ENCODE measurements at regions not wholly inside any gene's neighbourhood (a gene's known extent, or its start where the extent isn't known, plus 50 kb on each side); places are given as distances from the start of the nearest gene placed in this dataset.

- intact Hi-C loops (cut with DNase I): no loop called here
- no peak for DNase-seq (ENCODE audit: low spot score)
Measured at GRCh38 chr15:61746589-61746988, 313.7 kb downstream of the VPS13C start.

DNA sequence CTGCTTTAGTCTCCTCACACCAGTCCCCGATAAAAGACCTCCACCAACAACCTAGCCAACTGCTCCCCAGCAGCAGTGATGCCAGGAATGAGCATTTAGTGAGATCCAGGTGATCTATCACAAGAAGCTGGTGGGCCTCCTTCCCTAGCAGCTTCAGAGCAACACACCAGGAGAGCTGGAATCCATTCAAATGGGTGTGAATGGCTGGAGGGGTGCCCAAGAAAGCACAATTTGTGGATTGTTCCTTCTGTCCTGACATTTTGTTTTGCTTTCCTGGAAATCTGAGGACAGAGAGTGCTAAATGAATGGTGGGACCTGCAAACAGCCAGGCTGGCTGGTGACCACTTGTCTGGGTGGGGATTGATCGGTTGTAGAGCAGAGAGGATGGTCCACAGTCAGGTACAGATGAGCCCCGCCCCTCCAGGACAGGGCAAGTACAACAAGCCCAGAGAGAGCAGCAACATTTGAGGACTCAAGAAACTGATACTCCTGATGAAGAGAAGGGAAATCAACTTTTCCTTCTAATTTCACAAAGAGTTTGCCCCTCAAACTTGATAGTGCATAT, 316.8 kb downstream of the VPS13C start:
- intact Hi-C loops (cut with DNase I): no loop called here
- no peak for DNase-seq (ENCODE audit: low spot score)

GRCh38 chr15:61742591-61742990, 317.7 kb downstream of the VPS13C start:
- DNase-seq (ENCODE audit: low spot score): no peak
- intact Hi-C loops (cut with DNase I): no loop called here

- intact Hi-C loops (cut with DNase I): no loop called here
- no peak for DNase-seq (ENCODE audit: low spot score)
Measured at GRCh38 chr15:61736790-61737189, 323.5 kb downstream of the VPS13C start.

- intact Hi-C loops (cut with DNase I): no loop called here
- DNase-seq (ENCODE audit: low spot score): no peak
Measured at GRCh38 chr15:61731099-61731498, 329.1 kb downstream of the VPS13C start.

DNA sequence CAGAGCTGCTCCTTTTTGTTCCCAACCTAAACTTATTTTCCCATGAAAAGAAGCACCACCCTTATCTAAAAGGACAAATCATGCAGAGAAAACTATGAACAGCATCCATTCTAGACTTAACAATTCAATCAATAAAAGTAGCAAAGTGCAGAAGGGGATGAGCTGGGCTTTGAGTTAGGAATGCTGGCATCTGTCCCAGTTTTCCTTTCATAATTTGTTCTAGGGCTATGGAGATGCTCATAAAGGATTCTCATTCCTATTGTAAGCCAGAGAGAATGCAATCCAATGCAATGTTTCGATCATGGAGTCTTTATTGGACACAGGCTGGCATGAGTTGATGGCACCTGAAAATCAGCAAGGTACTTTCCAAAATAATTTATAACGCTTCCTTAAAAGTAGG, 330.6 kb downstream of the VPS13C start:
- intact Hi-C loops (cut with DNase I): no loop called here
- no peak for DNase-seq (ENCODE audit: low spot score)

GRCh38 chr15:61726166-61726565, 334.1 kb downstream of the VPS13C start:
- intact Hi-C loops (cut with DNase I): no loop called here
- no peak for DNase-seq (ENCODE audit: low spot score)

DNA sequence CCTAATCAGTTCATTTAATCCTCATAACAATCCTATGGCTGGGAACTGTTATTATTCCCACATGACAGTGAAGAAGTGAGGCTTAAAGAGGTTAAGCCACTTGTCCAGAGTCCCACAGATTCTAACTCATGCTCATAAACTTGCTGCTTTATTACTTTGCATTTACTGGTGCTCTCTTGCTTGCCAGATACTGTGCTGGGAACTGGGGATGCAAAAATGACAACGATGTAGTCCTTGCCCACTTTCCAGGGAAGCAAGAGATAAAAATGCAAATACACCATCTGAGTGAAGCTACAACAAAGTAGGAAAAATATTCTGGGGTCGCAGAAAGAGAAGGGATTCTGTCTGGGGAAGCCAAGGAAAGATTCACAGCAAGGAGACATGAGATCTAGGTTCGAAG, 335.0 kb downstream of the VPS13C start:
- intact Hi-C loops (cut with DNase I): no loop called here
- no peak for DNase-seq (ENCODE audit: low spot score)

GRCh38 chr15:61724251-61724939, 335.9 kb downstream of the VPS13C start:
- no peak for DNase-seq (ENCODE audit: low spot score)
- intact Hi-C loops (cut with DNase I): no loop called here

DNA sequence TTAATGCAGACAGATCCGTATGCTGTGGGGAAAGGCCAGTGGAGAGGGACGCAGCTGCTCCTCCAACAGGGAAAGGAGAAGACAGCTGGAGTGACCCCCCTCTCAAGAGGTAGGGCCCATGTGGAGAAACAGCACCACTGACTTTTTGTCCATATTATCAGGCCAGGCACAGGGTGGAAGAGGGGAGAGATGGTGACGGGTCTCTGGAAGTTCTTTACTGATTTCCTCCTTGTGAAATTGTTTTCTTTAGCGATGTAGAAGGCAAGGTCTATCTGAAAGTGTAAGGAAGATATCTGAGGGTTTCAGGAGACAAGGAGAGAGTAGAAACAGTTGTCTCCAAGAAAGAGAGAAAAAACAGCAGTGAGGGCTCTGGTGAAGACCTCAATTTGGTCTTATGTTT, 338.8 kb downstream of the VPS13C start:
- no peak for DNase-seq (ENCODE audit: low spot score)
- intact Hi-C loops (cut with DNase I): no loop called here

- intact Hi-C loops (cut with DNase I): no loop called here
- no peak for DNase-seq (ENCODE audit: low spot score)
Measured at GRCh38 chr15:61720197-61720704, 340.0 kb downstream of the VPS13C start.

- DNase-seq (ENCODE audit: low spot score): no peak
- intact Hi-C loops (cut with DNase I): no loop called here
Measured at GRCh38 chr15:61715082-61715481, 345.2 kb downstream of the VPS13C start.

DNA sequence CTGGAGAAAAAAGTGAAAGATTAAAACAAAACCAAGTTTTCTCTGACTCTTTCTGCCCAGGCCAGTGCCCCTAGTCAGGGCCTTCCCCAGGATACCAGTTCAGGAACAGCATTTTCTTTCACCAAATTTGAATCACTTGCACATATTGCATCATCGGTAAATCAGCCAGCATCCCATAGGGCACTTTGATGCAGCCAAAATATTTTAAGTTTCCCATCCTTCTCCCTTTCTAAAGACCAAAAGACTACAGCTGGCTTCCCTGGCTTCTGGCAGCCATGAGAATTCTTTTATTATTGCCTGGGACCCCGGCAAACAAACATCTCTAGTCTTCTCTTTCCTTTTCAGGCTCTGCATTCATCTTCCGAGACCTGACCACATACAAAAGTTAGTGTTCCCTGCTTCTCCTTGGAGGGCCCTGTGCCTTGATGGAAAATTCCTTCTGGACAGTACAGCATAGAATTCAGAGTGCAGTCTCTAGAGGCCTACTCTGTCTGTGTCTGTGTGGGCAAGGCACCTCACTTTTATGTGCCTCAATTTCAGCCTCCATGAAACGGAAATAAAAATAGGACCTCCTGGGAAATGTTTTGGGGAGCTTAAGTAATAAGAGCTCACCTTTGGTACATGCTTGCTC, 348.0 kb downstream of the VPS13C start:
- DNase-seq (ENCODE audit: low spot score): no peak
- intact Hi-C loops (cut with DNase I): no loop called here

- intact Hi-C loops (cut with DNase I): no loop called here
- no peak for DNase-seq (ENCODE audit: low spot score)
Measured at GRCh38 chr15:61702224-61703020, 357.8 kb downstream of the VPS13C start.

- no peak for DNase-seq (ENCODE audit: low spot score)
- intact Hi-C loops (cut with DNase I): no loop called here
Measured at GRCh38 chr15:61701455-61701854, 358.8 kb downstream of the VPS13C start.

- no peak for DNase-seq (ENCODE audit: low spot score)
Measured at GRCh38 chr15:61700803-61701202, 359.4 kb downstream of the VPS13C start.

GRCh38 chr15:61697796-61698195, 362.5 kb downstream of the VPS13C start:
- intact Hi-C loops (cut with DNase I): no loop called here
- DNase-seq (ENCODE audit: low spot score): no peak

More at GRCh38 chr15:61700803-61701202, 359.4 kb downstream of the VPS13C start:
- intact Hi-C loops (cut with DNase I): no loop called here

GRCh38 chr15:61689067-61689466, 371.2 kb downstream of the VPS13C start:
- DNase-seq (ENCODE audit: low spot score): no peak
- intact Hi-C loops (cut with DNase I): no loop called here

- intact Hi-C loops (cut with DNase I): no loop called here
- DNase-seq (ENCODE audit: low spot score): no peak
Measured at GRCh38 chr15:61687651-61688050, 372.6 kb downstream of the VPS13C start.

- no peak for DNase-seq (ENCODE audit: low spot score)
Measured at GRCh38 chr15:61687124-61687523, 373.1 kb downstream of the VPS13C start.

More at GRCh38 chr15:61687124-61687523, 373.1 kb downstream of the VPS13C start:
- intact Hi-C loops (cut with DNase I): no loop called here

Measured in posterior vena cava (tissue), 2 donors.